ENCODE measurements at regions not wholly inside any gene's neighbourhood (a gene's known extent, or its start where the extent isn't known, plus 50 kb on each side); places are given as distances from the start of the nearest gene placed in this dataset.

DNA sequence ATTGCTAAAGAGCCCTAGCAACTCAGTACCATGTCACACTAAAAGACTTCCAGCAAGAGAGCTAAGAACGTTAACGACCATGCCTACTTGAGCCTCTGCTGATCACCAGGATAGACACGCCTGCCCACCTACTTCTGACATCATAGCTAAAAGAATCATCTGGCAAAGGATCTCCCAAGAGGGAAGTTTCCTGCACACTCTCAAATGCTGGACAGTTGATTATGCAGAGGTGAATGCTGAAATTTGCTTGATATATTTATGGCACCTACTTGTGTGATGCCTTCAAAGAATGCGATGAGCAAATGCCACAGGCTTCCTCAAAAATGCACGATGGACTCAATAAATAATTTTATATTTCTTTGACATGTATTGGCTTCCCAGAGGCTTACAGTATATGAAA is 113.6 kb downstream of the GALC start:
- no peaks in the 10 kb centered on the region for H3K27me3 ChIP-seq (ENCODE audit: low read depth, low read length)
- no peak overlapping the region for H3K4me3 ChIP-seq (ENCODE audit: low read depth in 1 of 2, low read length in 2 of 2)
- H3K36me3 ChIP-seq (ENCODE audit: control insufficient read depth in 1 of 2, insufficient read depth in 2 of 2, low read length in 2 of 2) = no peaks in the 10 kb centered on the region
- H3K4me1 ChIP-seq (ENCODE audit: control insufficient read depth in 1 of 2, insufficient read depth in 2 of 2, low read length in 2 of 2) = no peaks in the 10 kb centered on the region
- H3K9me3 ChIP-seq (ENCODE audit: control insufficient read depth in 1 of 2, low read length in 2 of 2) = no peaks in the 10 kb centered on the region
- H3K27ac ChIP-seq (ENCODE audit: low read length) = no peak overlapping the region

DNA sequence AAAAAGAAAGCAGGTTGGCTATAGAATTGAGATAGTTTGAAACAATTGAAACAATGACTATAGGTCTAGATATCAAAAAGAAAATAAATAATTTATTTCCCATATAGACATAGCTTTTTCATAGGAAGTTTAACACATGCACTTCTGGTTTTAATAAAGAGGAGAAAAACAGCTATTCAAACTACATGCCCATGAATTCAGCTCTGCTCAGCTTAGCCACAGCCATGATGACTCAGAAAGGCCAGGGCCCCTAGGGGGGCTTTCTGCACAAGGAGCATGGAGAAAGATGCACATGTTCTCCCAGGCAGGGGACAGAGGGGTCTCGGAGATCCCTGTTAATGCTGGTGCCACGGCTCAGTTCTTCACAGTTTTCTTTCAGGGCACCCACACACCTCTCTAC is 114.0 kb downstream of the GALC start:
- H3K9me3 ChIP-seq (ENCODE audit: control insufficient read depth in 1 of 2, low read length in 2 of 2) = no peaks in the 10 kb centered on the region
- no peaks in the 10 kb centered on the region for H3K36me3 ChIP-seq (ENCODE audit: control insufficient read depth in 1 of 2, insufficient read depth in 2 of 2, low read length in 2 of 2)
- H3K4me3 ChIP-seq (ENCODE audit: low read depth in 1 of 2, low read length in 2 of 2) = no peak overlapping the region
- H3K27me3 ChIP-seq (ENCODE audit: low read depth, low read length) = no peaks in the 10 kb centered on the region
- H3K27ac ChIP-seq (ENCODE audit: low read length) = no peak overlapping the region
- H3K4me1 ChIP-seq (ENCODE audit: control insufficient read depth in 1 of 2, insufficient read depth in 2 of 2, low read length in 2 of 2) = no peaks in the 10 kb centered on the region

DNA sequence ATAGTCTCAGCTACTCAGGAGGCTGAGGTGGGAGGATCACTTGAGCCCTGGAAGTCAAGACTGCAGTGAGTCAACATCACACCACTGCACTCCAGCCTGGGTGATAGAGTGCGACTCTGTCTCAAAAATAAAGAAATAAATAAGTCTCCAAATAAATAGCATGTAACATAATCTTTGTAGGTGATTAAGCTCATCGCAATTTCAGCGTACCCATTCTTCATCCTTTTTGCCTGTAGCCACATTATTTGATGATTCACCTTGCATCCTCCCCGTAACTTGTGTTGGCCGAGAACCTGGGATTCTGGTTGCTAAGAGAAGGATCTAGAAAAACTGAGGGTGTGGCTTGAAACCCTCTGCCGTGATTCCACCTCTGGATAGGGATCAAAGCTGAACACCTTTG is 115.1 kb downstream of the GALC start:
- Histone ChIP-seq H3K9me3 (ENCODE audit: control insufficient read depth in 1 of 2, low read length in 2 of 2) (no peaks in the 10 kb centered on the region), H3K4me3 (ENCODE audit: low read depth in 1 of 2, low read length in 2 of 2) (no peak overlapping the region), H3K27ac (ENCODE audit: low read length) (no peak overlapping the region), H3K27me3 (ENCODE audit: low read depth, low read length) (no peaks in the 10 kb centered on the region), H3K36me3 (ENCODE audit: control insufficient read depth in 1 of 2, insufficient read depth in 2 of 2, low read length in 2 of 2) (no peaks in the 10 kb centered on the region), H3K4me1 (ENCODE audit: control insufficient read depth in 1 of 2, insufficient read depth in 2 of 2, low read length in 2 of 2) (no peaks in the 10 kb centered on the region)

DNA sequence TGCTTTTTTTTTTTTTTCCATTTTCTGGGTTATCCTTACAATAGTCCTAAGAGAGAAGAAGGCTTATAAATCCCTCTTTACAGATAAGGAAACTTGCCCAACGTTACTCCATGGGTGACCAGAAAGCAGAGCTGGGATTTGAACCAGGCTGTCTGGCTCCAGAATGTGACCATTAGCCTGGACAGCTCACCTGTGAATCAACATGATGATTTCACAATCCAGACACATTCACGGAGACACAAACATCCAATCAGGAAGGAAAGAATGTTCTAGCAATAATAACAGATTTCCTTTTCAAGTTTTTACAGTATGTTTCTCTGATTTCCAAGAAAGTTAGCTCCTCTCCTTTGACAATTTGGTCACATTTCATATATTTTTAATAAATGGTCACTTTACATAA is 118.3 kb downstream of the GALC start:
- H3K27ac ChIP-seq (ENCODE audit: low read length) = no peak overlapping the region
- H3K4me3 ChIP-seq (ENCODE audit: low read depth in 1 of 2, low read length in 2 of 2) = no peak overlapping the region
- H3K9me3 ChIP-seq (ENCODE audit: control insufficient read depth in 1 of 2, low read length in 2 of 2) = no peaks in the 10 kb centered on the region
- no peaks in the 10 kb centered on the region for H3K36me3 ChIP-seq (ENCODE audit: control insufficient read depth in 1 of 2, insufficient read depth in 2 of 2, low read length in 2 of 2)
- H3K27me3 ChIP-seq (ENCODE audit: low read depth, low read length) = no peaks in the 10 kb centered on the region
- no peaks in the 10 kb centered on the region for H3K4me1 ChIP-seq (ENCODE audit: control insufficient read depth in 1 of 2, insufficient read depth in 2 of 2, low read length in 2 of 2)

DNA sequence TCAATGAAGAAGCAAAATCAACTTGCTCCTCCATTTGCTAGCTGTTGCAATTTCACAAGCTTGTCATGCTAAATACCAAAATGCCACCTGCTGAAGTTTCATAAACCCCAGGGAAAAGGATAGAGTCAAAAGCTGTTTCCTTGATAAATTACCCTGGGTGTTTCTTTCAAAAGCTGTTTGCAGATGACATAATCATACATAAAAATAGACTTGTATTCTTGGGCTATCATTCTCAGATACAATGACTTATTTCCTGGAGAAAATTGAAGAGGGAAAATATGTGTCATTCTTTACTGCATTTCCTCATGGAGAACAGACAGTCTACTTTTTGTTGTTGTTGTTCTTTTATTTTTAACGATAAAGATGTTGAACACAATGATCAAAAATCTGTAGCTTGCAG is 119.2 kb downstream of the GALC start:
- Histone ChIP-seq H3K9me3 (ENCODE audit: control insufficient read depth in 1 of 2, low read length in 2 of 2) (no peaks in the 10 kb centered on the region), H3K4me3 (ENCODE audit: low read depth in 1 of 2, low read length in 2 of 2) (no peak overlapping the region), H3K27me3 (ENCODE audit: low read depth, low read length) (no peaks in the 10 kb centered on the region), H3K36me3 (ENCODE audit: control insufficient read depth in 1 of 2, insufficient read depth in 2 of 2, low read length in 2 of 2) (no peaks in the 10 kb centered on the region), H3K4me1 (ENCODE audit: control insufficient read depth in 1 of 2, insufficient read depth in 2 of 2, low read length in 2 of 2) (no peaks in the 10 kb centered on the region), H3K27ac (ENCODE audit: low read length) (no peak overlapping the region)

DNA sequence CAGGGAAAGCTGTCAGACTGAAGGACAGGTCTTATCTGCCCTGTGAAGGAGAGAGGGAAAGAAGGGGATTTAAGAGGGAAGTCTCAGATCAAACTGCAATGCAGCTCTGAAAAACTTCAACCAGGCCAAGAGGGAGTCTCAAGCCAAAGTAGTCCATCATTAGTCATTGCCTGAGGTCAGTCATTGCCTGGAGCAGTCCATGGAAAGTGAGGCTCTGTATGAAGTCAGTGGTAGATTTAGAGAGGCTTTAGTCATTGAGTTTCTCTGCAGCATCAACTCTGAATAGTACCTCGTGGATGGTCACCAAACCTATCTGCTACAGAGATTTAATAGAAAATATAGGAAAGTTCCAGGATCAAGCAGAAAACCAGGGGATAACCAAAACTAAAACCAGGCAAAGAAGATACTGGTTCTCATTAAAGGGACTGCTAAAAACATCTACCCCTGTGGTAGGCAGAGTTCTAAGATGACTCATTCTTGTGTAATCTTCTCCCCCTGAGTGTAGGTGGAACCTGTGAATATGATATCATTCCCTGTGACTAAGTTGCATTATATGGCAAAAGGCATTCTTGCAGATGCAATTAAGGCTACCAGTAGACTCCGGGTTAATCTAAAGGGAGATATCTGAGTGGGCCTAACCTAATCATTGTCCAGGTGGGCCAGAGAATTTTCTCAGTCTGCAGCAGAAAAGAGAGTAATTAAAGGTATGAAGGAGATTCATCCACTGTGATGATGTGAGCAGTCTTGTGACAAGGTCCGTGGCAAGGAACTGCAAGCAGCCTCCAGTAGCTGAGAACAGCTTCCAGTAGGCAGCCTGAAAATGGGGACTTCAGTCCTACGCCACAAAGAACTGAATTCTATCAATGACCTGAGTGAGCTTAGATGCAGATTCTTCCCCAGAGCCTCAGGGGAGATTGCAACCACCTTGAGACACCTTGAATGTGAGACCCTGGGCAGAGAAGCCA is 123.1 kb downstream of the GALC start:
- H3K4me3 ChIP-seq (ENCODE audit: low read depth in 1 of 2, low read length in 2 of 2) = no peak overlapping the region
- no peak overlapping the region for H3K27ac ChIP-seq (ENCODE audit: low read length)
- H3K4me1 ChIP-seq (ENCODE audit: control insufficient read depth in 1 of 2, insufficient read depth in 2 of 2, low read length in 2 of 2) = no peaks in the 10 kb centered on the region
- H3K36me3 ChIP-seq (ENCODE audit: control insufficient read depth in 1 of 2, insufficient read depth in 2 of 2, low read length in 2 of 2) = no peaks in the 10 kb centered on the region
- no peaks in the 10 kb centered on the region for H3K9me3 ChIP-seq (ENCODE audit: control insufficient read depth in 1 of 2, low read length in 2 of 2)
- H3K27me3 ChIP-seq (ENCODE audit: low read depth, low read length) = no peaks in the 10 kb centered on the region

DNA sequence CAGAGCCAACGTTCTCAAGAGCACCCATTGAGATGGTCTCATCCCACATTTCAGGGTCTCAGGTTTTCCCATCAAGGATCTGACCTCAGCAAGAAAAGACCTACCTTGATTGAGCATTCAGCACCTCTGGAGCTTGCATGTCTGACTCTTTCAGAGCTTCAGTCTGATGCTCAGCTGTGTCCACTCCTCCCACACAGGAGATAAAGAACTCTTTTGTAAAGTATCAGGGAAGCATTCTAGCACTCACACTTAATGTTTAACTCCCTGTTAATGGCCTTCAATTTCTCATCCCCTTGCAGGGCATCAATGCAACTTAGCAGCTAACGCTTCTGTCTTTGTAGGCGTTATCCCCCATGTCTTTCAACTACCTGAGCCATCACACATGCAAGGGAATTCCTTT is 124.1 kb downstream of the GALC start:
- Histone ChIP-seq H3K27ac (ENCODE audit: low read length) (no peak overlapping the region), H3K4me3 (ENCODE audit: low read depth in 1 of 2, low read length in 2 of 2) (no peak overlapping the region), H3K4me1 (ENCODE audit: control insufficient read depth in 1 of 2, insufficient read depth in 2 of 2, low read length in 2 of 2) (no peaks in the 10 kb centered on the region), H3K9me3 (ENCODE audit: control insufficient read depth in 1 of 2, low read length in 2 of 2) (no peaks in the 10 kb centered on the region), H3K27me3 (ENCODE audit: low read depth, low read length) (no peaks in the 10 kb centered on the region), H3K36me3 (ENCODE audit: control insufficient read depth in 1 of 2, insufficient read depth in 2 of 2, low read length in 2 of 2) (no peaks in the 10 kb centered on the region)

DNA sequence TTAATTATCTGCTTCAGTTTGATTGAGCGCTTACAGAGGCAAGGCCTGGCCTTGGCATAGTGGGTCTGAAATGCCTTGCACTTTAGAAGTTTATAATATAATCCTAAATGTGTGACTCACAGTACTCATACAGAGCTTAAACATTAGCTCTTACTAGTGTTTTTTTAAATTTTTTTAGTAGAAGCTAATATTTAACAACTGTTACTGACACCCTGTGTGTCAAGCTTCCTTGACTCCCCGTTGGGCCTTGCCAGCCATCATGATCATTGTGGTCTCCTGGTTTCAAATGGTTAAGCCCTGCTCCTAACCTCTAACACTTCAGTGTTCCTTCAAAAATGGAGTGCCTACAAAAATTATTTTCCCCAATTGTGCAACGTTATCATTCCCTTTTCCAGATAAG is 126.9 kb downstream of the GALC start:
- no peaks in the 10 kb centered on the region for H3K27me3 ChIP-seq (ENCODE audit: low read depth, low read length)
- H3K36me3 ChIP-seq (ENCODE audit: control insufficient read depth in 1 of 2, insufficient read depth in 2 of 2, low read length in 2 of 2) = no peaks in the 10 kb centered on the region
- no peaks in the 10 kb centered on the region for H3K9me3 ChIP-seq (ENCODE audit: control insufficient read depth in 1 of 2, low read length in 2 of 2)
- H3K4me3 ChIP-seq (ENCODE audit: low read depth in 1 of 2, low read length in 2 of 2) = no peak overlapping the region
- H3K4me1 ChIP-seq (ENCODE audit: control insufficient read depth in 1 of 2, insufficient read depth in 2 of 2, low read length in 2 of 2) = no peaks in the 10 kb centered on the region
- H3K27ac ChIP-seq (ENCODE audit: low read length) = no peak overlapping the region

DNA sequence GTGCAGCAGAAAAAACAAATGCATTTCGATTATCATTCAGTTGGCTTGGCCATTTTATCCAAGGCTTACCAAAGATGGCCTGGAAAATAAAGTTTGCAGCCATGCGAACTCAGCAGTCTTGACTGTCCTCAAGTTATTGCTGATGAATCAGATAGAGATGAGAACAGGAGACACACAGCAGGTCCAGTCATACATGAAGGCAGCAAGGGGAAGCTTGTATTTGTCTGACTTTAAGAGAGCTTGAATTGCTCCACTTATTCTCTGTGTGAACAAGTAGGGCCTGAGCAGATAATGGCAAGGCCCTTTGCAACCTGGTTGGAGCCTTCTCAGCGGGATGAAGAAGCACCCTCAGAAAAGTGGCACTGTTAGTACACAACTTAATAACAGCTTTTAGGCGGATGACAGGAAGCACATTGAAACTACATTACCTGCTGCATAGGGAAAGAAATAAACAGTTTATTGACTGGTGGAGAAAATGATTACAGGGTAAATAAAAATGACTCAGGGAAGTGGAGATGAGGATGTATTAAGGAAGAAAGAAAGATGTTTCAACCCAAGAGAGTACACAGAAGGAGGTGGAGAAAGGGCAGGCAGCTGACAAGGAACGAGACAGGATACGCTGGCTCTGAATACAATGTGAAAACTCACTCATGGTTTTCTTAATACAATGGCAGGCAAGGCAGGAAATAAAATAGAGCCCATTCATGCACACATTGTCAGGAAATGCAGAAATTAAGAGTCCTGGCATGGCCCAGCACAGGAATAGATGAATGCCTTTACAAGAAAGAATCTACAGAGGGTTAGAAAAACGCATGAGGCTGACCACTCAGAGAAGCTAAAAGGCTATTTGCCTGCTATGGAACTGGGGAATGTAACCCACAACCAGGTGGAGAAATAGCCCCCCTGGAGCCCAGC is 128.4 kb downstream of the GALC start:
- Histone ChIP-seq H3K36me3 (ENCODE audit: control insufficient read depth in 1 of 2, insufficient read depth in 2 of 2, low read length in 2 of 2) (no peaks in the 10 kb centered on the region), H3K27ac (ENCODE audit: low read length) (no peak overlapping the region), H3K27me3 (ENCODE audit: low read depth, low read length) (no peaks in the 10 kb centered on the region), H3K4me3 (ENCODE audit: low read depth in 1 of 2, low read length in 2 of 2) (no peak overlapping the region), H3K9me3 (ENCODE audit: control insufficient read depth in 1 of 2, low read length in 2 of 2) (no peaks in the 10 kb centered on the region), H3K4me1 (ENCODE audit: control insufficient read depth in 1 of 2, insufficient read depth in 2 of 2, low read length in 2 of 2) (no peaks in the 10 kb centered on the region)

DNA sequence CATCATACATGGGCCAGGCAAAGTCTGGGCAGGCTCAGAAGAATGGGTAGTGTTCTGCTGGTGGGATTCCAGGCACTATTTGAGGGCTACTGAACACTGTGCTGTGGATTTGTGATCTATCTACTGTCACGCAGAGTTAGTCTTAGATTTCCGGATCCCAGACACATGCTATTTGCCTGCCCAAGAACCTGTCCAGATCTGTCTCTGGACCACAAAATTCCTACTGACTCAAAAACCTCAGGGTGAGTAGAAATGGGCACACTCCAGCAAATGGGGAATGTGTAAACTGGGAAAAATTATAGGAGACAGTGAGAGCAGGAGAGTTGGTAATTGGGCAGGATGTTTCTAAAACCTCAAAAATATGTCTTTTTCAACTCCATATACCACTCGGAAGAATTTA is 129.9 kb downstream of the GALC start:
- Histone ChIP-seq H3K36me3 (ENCODE audit: control insufficient read depth in 1 of 2, insufficient read depth in 2 of 2, low read length in 2 of 2) (no peaks in the 10 kb centered on the region), H3K9me3 (ENCODE audit: control insufficient read depth in 1 of 2, low read length in 2 of 2) (no peaks in the 10 kb centered on the region), H3K4me3 (ENCODE audit: low read depth in 1 of 2, low read length in 2 of 2) (no peak overlapping the region), H3K27ac (ENCODE audit: low read length) (no peak overlapping the region), H3K27me3 (ENCODE audit: low read depth, low read length) (no peaks in the 10 kb centered on the region), H3K4me1 (ENCODE audit: control insufficient read depth in 1 of 2, insufficient read depth in 2 of 2, low read length in 2 of 2) (no peaks in the 10 kb centered on the region)

DNA sequence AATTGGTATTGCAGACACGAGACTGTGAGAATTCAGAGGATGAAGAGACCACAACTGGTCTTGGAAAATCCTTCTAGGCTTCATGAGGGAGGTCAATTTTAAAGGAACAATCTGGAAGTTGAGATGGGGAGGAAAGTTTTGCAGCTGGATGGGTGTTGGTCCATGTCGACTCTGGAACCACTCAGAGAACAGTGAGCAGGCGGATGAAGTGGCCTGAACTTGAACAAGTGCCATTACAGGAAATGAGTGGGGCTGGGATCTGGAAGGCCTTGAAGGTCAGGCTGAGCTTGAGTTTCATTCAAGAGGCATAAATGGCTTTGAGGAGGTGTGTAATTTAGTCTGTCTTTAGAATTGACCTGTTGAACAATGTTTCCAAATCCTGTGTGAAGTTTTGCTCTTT is 140.9 kb downstream of the GALC start:
- H3K4me1 ChIP-seq (ENCODE audit: control insufficient read depth in 1 of 2, insufficient read depth in 2 of 2, low read length in 2 of 2) = no peaks in the 10 kb centered on the region
- no peaks in the 10 kb centered on the region for H3K9me3 ChIP-seq (ENCODE audit: control insufficient read depth in 1 of 2, low read length in 2 of 2)
- no peak overlapping the region for H3K27ac ChIP-seq (ENCODE audit: low read length)
- no peaks in the 10 kb centered on the region for H3K36me3 ChIP-seq (ENCODE audit: control insufficient read depth in 1 of 2, insufficient read depth in 2 of 2, low read length in 2 of 2)
- H3K27me3 ChIP-seq (ENCODE audit: low read depth, low read length) = no peaks in the 10 kb centered on the region
- no peak overlapping the region for H3K4me3 ChIP-seq (ENCODE audit: low read depth in 1 of 2, low read length in 2 of 2)

Data from muscle layer of duodenum (tissue), 2 donors.